Stomach (tissue), 8 donors: ENCODE measurements at regions not wholly inside any gene's neighbourhood (a gene's known extent, or its start where the extent isn't known, plus 50 kb on each side); places are given as distances from the start of the nearest gene placed in this dataset.

ENCODE experiments used
- DNase-seq, 2 donors: peaks; one replicate each; pipeline versions ENCODE4 v3.0.0 to v3.0.0-alpha.2; 2013 to 2019
- H3K27ac ChIP-seq, 5 donors: fragments of 200-600 bp in 4 of 5; sonication (generic) in 4 of 5; one replicate each; pipeline ENCODE4 v1.5.1; 2013 to 2019; ENCODE audit warnings: mild to moderate bottlenecking in 1 of 5, moderate library complexity in 1 of 5
- H3K27me3 ChIP-seq, 3 donors: fragments of 200-600 bp; sonication (generic); one replicate each; pipeline ENCODE4 v1.5.1; 2017 to 2019; ENCODE audit warnings: mixed run types in 1 of 3
- H3K36me3 ChIP-seq, 4 donors: fragments of 200-600 bp; sonication (generic); 1 replicate in 3 of 4; 2 replicates in 1 of 4; pipeline ENCODE4 v1.5.1; 2016 to 2019
- H3K4me1 ChIP-seq, 4 donors: fragments of 200-600 bp; sonication (generic); one replicate each; pipeline ENCODE4 v1.5.1; 2016 to 2019
- H3K4me3 ChIP-seq, 4 donors: fragments of 200-600 bp; sonication (generic) in 3 of 4; one replicate each; pipeline ENCODE4 v1.5.1; 2016 to 2019; ENCODE audit warnings: mild to moderate bottlenecking in 1 of 4
- H3K9me3 ChIP-seq, 4 donors: fragments of 200-600 bp; sonication (generic); one replicate each; pipeline ENCODE4 v1.5.1; 2016 to 2019
- CTCF ChIP-seq, 7 experiments: fragments of 450-650 bp in 4 of 7; fragments of 200-600 bp in 3 of 7; sonication (generic) in 3 of 7; IDR thresholded peaks; one replicate each; pipeline ENCODE4 v1.5.1; 2016 to 2019; ENCODE audit warnings: antibody characterized with exemption in 7 of 7, control low read depth in 2 of 7, mild to moderate bottlenecking in 1 of 7
- EP300 ChIP-seq: sonication (generic); formaldehyde crosslinking; IDR thresholded peaks from one replicate; pipeline ENCODE4 v1.6.1; 2017; ENCODE audit warnings: antibody characterized with exemption
- POLR2A ChIP-seq, 4 donors: fragments of 450-650 bp; IDR thresholded peaks; one replicate each; pipeline ENCODE4 v1.6.1; 2016; ENCODE audit warnings: antibody characterized with exemption in 4 of 4, control low read depth in 2 of 4, mild to moderate bottlenecking in 1 of 4, moderate library complexity in 1 of 4
- POLR2AphosphoS5 ChIP-seq, 3 donors: sonication (generic); formaldehyde crosslinking; IDR thresholded peaks; one replicate each; pipeline ENCODE4 v1.6.1; 2016; ENCODE audit warnings: antibody characterized with exemption in 3 of 3
- WGBS, 5 donors: extraction: QIAGEN DNeasy Blood & Tissue Kit in 3 of 5; methylation state at CpG; one replicate each; pipeline versions ENCODE4 v1.1.5 to v1.1.7; 2013 to 2018; 5-methylcytosine and 5-hydroxymethylcytosine counted together
- intact Hi-C: fragments of 100-400 bp; cut with DNase I; formaldehyde crosslinking; loops from one replicate; pipeline ENCODE4 v1.15.1; 2023; ENCODE audit warnings: low total_unique reads
- donor health status: healthy with polysubstance abuse.
- donor health status: Bipolar disorder and iron deficiency.
- donor health status: healthy.

- intact Hi-C loops: no loop called here
- no peak overlapping the region for H3K4me3 ChIP-seq
- no peaks in the 10 kb centered on the region for H3K9me3 ChIP-seq
- 84 to 91% (median 87%) methylated on average over 15 to 17 of the region's 17 CpGs for WGBS, 5 donors
- TF ChIP-seq CTCF (IDR thresholded peaks at IDR 0.05) (no peak), POLR2AphosphoS5 (IDR thresholded peaks at IDR 0.05) (no peak), EP300 (no peak)
- H3K27ac ChIP-seq: no peak overlapping the region
- peak in 1 of 2 donors; percentile 25 for DNase-seq
- H3K4me1 ChIP-seq: peaks cover 3 to 37% (median 26%) of the 10 kb centered on the region in 4 donors
- H3K36me3 ChIP-seq: no peaks in the 10 kb centered on the region
- no peaks in the 10 kb centered on the region for H3K27me3 ChIP-seq
Measured at GRCh38 chr15:31275331-31276262, 51.0 kb upstream of the KLF13 start.

GRCh38 chr15:31276596-31277298, 49.9 kb upstream of the KLF13 start:
- Histone ChIP-seq H3K27me3 (no peaks in the 10 kb centered on the region), H3K9me3 (no peaks in the 10 kb centered on the region), H3K4me1 (peaks cover 3 to 34% (median 25%) of the 10 kb centered on the region in 4 donors), H3K4me3 (no peak overlapping the region), H3K27ac (no peak overlapping the region), H3K36me3 (no peaks in the 10 kb centered on the region)
- 82 to 94% (median 90%) methylated on average over 6 to 8 of the region's 8 CpGs for WGBS, 5 donors
- peak in 1 of 2 donors; percentile 21 for DNase-seq
- TF ChIP-seq EP300: no peak
- TF ChIP-seq CTCF (IDR thresholded peaks at IDR 0.05): no peak
- no peak for TF ChIP-seq POLR2AphosphoS5 (IDR thresholded peaks at IDR 0.05)
- no peak for TF ChIP-seq POLR2A (IDR thresholded peaks at IDR 0.05)
- intact Hi-C loops: no loop called here
